H1 (cell line): ENCODE measurements at regions not wholly inside any gene's neighbourhood (a gene's known extent, or its start where the extent isn't known, plus 50 kb on each side); places are given as distances from the start of the nearest gene placed in this dataset.

ENCODE experiments used
- CTCF ChIA-PET: fragments of 300-600 bp; sonication (Branson Sonifier 250); formaldehyde crosslinking; loops from one replicate; lab custom pipeline; 2021; ENCODE audit not compliant: partially characterized antibody; lab: Charles Lee
- POLR2A ChIA-PET: fragments of 300-600 bp; sonication (Branson Sonifier 250); formaldehyde crosslinking; loops from one replicate; lab custom pipeline; 2021; ENCODE audit warnings: inconsistent platforms; ENCODE audit not compliant: partially characterized antibody; lab: Charles Lee
- DNase-seq, 2 experiments: peaks; one replicate each; pipeline versions ENCODE4 v3.0.0 to v3.0.0-alpha.2; 2010 to 2022; ENCODE audit warnings: low spot score in 2 of 2, low read depth in 1 of 2, mixed read lengths in 1 of 2
- FAIRE-seq: peaks from 2 replicates; lab custom pipeline; 2011; peaks lifted over from hg19 to GRCh38; lab: Jason Lieb, UNC
- H2AFZ ChIP-seq: 2 replicates; pipeline ENCODE4 v1.8.1; 2012; ENCODE audit warnings: low read length, inconsistent platforms
- H2AK5ac ChIP-seq: 2 replicates; pipeline ENCODE4 v1.6.1; 2013; ENCODE audit warnings: low read depth, low read length
- H2BK120ac ChIP-seq: replicated peaks from 2 replicates; pipeline ENCODE3; 2013; ENCODE audit warnings: low read depth, low read length, inconsistent platforms
- H2BK12ac ChIP-seq: 2 replicates; pipeline ENCODE4 v1.6.1; 2013; ENCODE audit warnings: low read depth, low read length
- H2BK15ac ChIP-seq: 2 replicates; pipeline ENCODE4 v1.6.1; 2013; ENCODE audit warnings: low read length
- H2BK20ac ChIP-seq: 2 replicates; pipeline ENCODE4 v1.6.1; 2013; ENCODE audit warnings: low read length
- H2BK5ac ChIP-seq: 2 replicates; pipeline ENCODE4 v1.6.1; 2013; ENCODE audit warnings: low read depth, low read length
- H3K14ac ChIP-seq: 2 replicates; pipeline ENCODE4 v1.6.1; 2013; ENCODE audit warnings: inconsistent platforms; ENCODE audit not compliant: insufficient read length
- H3K18ac ChIP-seq: 2 replicates; pipeline ENCODE4 v1.6.1; 2013; ENCODE audit warnings: low read length; ENCODE audit errors: extremely low read depth
- H3K23ac ChIP-seq: 2 replicates; pipeline ENCODE4 v1.6.1; 2013; ENCODE audit warnings: inconsistent platforms; ENCODE audit not compliant: insufficient read length
- H3K23me2 ChIP-seq: 2 replicates; pipeline ENCODE4 v1.6.1; 2013; ENCODE audit warnings: low read depth, low read length
- H3K27ac ChIP-seq: 2 replicates; pipeline ENCODE4 v1.6.1; 2011; ENCODE audit warnings: low read depth, low read length, inconsistent platforms
- H3K27me3 ChIP-seq, 4 experiments: replicated peaks in 1 of 4; 1 replicate in 1 of 4; 2 replicates in 3 of 4; pipeline versions ENCODE4 v1.6.1 to v1.8.1; 2011 to 2013; ENCODE audit warnings: low read length in 3 of 4, mild to moderate bottlenecking in 3 of 4, inconsistent platforms in 2 of 4, mixed read lengths in 2 of 4, moderate library complexity in 1 of 4; ENCODE audit not compliant: control insufficient read depth in 3 of 4, insufficient read depth in 3 of 4; ENCODE audit errors: extremely low read depth in 1 of 4
- H3K36me3 ChIP-seq, 4 experiments: 2 replicates each; pipeline versions ENCODE4 v1.6.1 to v1.8.1; 2011 to 2013; ENCODE audit warnings: mild to moderate bottlenecking in 4 of 4, low read length in 3 of 4, moderate library complexity in 2 of 4, control low read depth in 1 of 4, inconsistent platforms in 1 of 4; ENCODE audit not compliant: insufficient read depth in 4 of 4, control insufficient read depth in 2 of 4
- H3K4ac ChIP-seq: replicated peaks from 2 replicates; pipeline ENCODE3; 2013; ENCODE audit warnings: low read length, low read depth, mixed read lengths, inconsistent platforms; ENCODE audit not compliant: insufficient read length
- H3K4me1 ChIP-seq, 4 experiments: replicated peaks in 1 of 4; 1 replicate in 1 of 4; 2 replicates in 3 of 4; pipeline versions ENCODE4 v1.6.1 to v1.8.1; 2011 to 2013; ENCODE audit warnings: low read length in 3 of 4, inconsistent platforms in 2 of 4, mixed read lengths in 1 of 4; ENCODE audit not compliant: insufficient read depth in 4 of 4, control insufficient read depth in 3 of 4
- H3K4me2 ChIP-seq, 2 experiments: 2 replicates each; pipeline versions ENCODE4 v1.6.1 to v1.8.1; 2011 to 2013; ENCODE audit warnings: low read depth in 2 of 2, low read length in 2 of 2, control low read depth in 1 of 2, inconsistent platforms in 1 of 2, mild to moderate bottlenecking in 1 of 2; ENCODE audit not compliant: insufficient read depth in 1 of 2
- H3K4me3 ChIP-seq, 4 experiments: fragments of 200-600, 300-600 bp in 1 of 4; sonication (generic), shearing (Covaris generic), sonication (Bioruptor Twin) in 1 of 4; 2 replicates each; pipeline versions ENCODE4 v1.5.1 to v1.8.1; 2011 to 2016; ENCODE audit warnings: low read length in 4 of 4, low read depth in 3 of 4, control low read depth in 2 of 4, inconsistent platforms in 2 of 4, mild to moderate bottlenecking in 2 of 4, mixed read lengths in 1 of 4, moderate library complexity in 1 of 4; ENCODE audit not compliant: insufficient read depth in 2 of 4; ENCODE audit errors: extremely low read depth in 1 of 4
- H3K56ac ChIP-seq: replicated peaks from 2 replicates; pipeline ENCODE3; 2013; ENCODE audit warnings: low read depth, mild to moderate bottlenecking, mixed read lengths, low read length, inconsistent platforms; ENCODE audit not compliant: insufficient read length
- H3K79me1 ChIP-seq: 2 replicates; pipeline ENCODE4 v1.6.1; 2013; ENCODE audit warnings: low read depth, low read length, control low read depth
- H3K79me2 ChIP-seq, 2 experiments: 2 replicates each; pipeline versions ENCODE4 v1.6.1 to v1.8.1; 2012 to 2013; ENCODE audit warnings: low read length in 2 of 2, mild to moderate bottlenecking in 2 of 2, inconsistent platforms in 1 of 2; ENCODE audit not compliant: insufficient read depth in 2 of 2, control insufficient read depth in 1 of 2
- H3K9ac ChIP-seq, 4 experiments: replicated peaks in 1 of 4; 1 replicate in 1 of 4; 2 replicates in 3 of 4; pipeline versions ENCODE4 v1.6.1 to v1.8.1; 2011 to 2013; ENCODE audit warnings: low read depth in 3 of 4, low read length in 3 of 4, control low read depth in 2 of 4, mild to moderate bottlenecking in 2 of 4, moderate library complexity in 2 of 4, inconsistent platforms in 1 of 4; ENCODE audit errors: extremely low read depth in 1 of 4
- H3K9me3 ChIP-seq, 2 experiments: 2 replicates each; pipeline versions ENCODE4 v1.6.1 to v1.8.1; 2012 to 2013; ENCODE audit warnings: mild to moderate bottlenecking in 2 of 2, moderate library complexity in 2 of 2, control low read depth in 1 of 2, inconsistent platforms in 1 of 2, low read depth in 1 of 2, low read length in 1 of 2, mixed read lengths in 1 of 2; ENCODE audit not compliant: insufficient read depth in 2 of 2
- H4K20me1 ChIP-seq, 2 experiments: replicated peaks in 1 of 2; 2 replicates each; pipeline versions ENCODE3 to v1.8.1; 2011 to 2013; ENCODE audit warnings: inconsistent platforms in 2 of 2, low read length in 2 of 2, mild to moderate bottlenecking in 1 of 2; ENCODE audit not compliant: insufficient read depth in 2 of 2, control insufficient read depth in 1 of 2
- H4K5ac ChIP-seq: 2 replicates; pipeline ENCODE4 v1.6.1; 2013; ENCODE audit warnings: low read length, low read depth, mixed read lengths, inconsistent platforms; ENCODE audit not compliant: insufficient read length
- H4K8ac ChIP-seq: 2 replicates; pipeline ENCODE4 v1.8.0; 2013; ENCODE audit warnings: mild to moderate bottlenecking, moderate library complexity, low read length, inconsistent platforms; ENCODE audit not compliant: insufficient read depth; ENCODE audit errors: extremely low read depth
- H4K91ac ChIP-seq: replicated peaks from 2 replicates; pipeline ENCODE3; 2013; ENCODE audit warnings: low read length, mixed read lengths, inconsistent platforms; ENCODE audit not compliant: insufficient read length
- CEBPB ChIP-seq: IDR thresholded peaks from 2 replicates; pipeline ENCODE4 v1.6.1; 2012; ENCODE audit warnings: low read depth, low read length
- GABPA ChIP-seq: IDR thresholded peaks from 2 replicates; pipeline ENCODE4 v1.6.1; 2011; ENCODE audit warnings: mild to moderate bottlenecking, low read length, moderate library complexity, borderline replicate concordance; ENCODE audit not compliant: insufficient read depth
- JUND ChIP-seq: IDR thresholded peaks from 2 replicates; pipeline ENCODE4 v1.6.1; 2011; ENCODE audit warnings: mild to moderate bottlenecking, improper control_type of control experiment, low read length
- NRF1 ChIP-seq: IDR thresholded peaks from 2 replicates; pipeline ENCODE4 v1.6.1; 2011; ENCODE audit warnings: mild to moderate bottlenecking, low read depth, low read length, improper control_type of control experiment
- POLR2AphosphoS5 ChIP-seq: IDR thresholded peaks from 2 replicates; pipeline ENCODE4 v1.6.1; 2011; ENCODE audit warnings: low read depth, low read length
- RFX5 ChIP-seq: IDR thresholded peaks from 2 replicates; pipeline ENCODE4 v1.6.1; 2011; ENCODE audit warnings: low read depth, low read length, improper control_type of control experiment, borderline replicate concordance
- SAP30 ChIP-seq: fragments of 300-600 bp; sonication (generic); IDR thresholded peaks from 2 replicates; pipeline ENCODE4 v1.7.1; 2012; ENCODE audit warnings: low read length, moderate library complexity, mild to moderate bottlenecking, inconsistent platforms; ENCODE audit not compliant: insufficient read depth, insufficient replicate concordance
- SIRT6 ChIP-seq: IDR thresholded peaks from one replicate; pipeline ENCODE4 v1.7.1; 2012; ENCODE audit warnings: low read length, inconsistent platforms
- WGBS, 2 experiments: shearing (Covaris generic) in 1 of 2; methylation state at CpG; one replicate each; pipeline versions ENCODE4 v1.1.6 to v1.1.7; 2013 to 2015; ENCODE audit warnings: low lambda C conversion rate in 2 of 2, mixed read lengths in 2 of 2, inconsistent platforms in 1 of 2, low coverage in 1 of 2, missing lambda C conversion rate in 1 of 2; ENCODE audit not compliant: insufficient replicate concordance in 2 of 2, insufficient coverage in 1 of 2, insufficient read length in 1 of 2; ENCODE audit errors: extremely low coverage in 1 of 2, missing lambda C conversion rate in 1 of 2; 5-methylcytosine and 5-hydroxymethylcytosine counted together

DNA sequence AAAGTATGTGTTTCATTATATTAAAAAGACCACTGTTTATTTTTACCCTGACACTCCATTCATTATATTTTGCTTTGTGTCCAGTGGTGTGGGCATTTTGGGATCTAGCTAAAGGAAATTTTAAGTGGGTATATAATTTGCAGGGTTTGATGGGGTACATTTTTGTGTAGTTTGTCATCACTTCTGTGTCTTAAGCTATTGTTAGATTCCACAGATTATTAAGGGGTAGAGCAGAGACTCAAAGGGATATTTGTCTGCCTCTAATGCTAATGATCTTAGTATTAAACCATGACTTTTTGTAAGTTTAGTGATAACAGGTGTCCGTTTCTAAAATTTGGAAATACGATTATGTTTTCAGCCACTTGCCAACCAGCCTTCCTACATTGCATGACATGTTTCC lies 731.6 kb downstream of the BRINP1 start:
- Histone ChIP-seq H3K27me3 (no peaks in the 10 kb centered on the region), H3K4ac (no peak overlapping the region), H3K23ac (no peak overlapping the region), H2AK5ac (no peak overlapping the region), H3K9ac (no peak overlapping the region), H3K56ac (no peak overlapping the region), H3K9me3 (peaks cover 4 to 15% of the 10 kb centered on the region in 2 experiments; a peak in 2 of 4 replicates), H3K79me1 (no peaks in the 10 kb centered on the region), H2BK12ac (no peak overlapping the region), H3K4me1 (no peaks in the 10 kb centered on the region), H3K27ac (no peak overlapping the region), H3K14ac (no peak overlapping the region), H4K5ac (no peak overlapping the region), H3K79me2 (no peaks in the 10 kb centered on the region), H2BK5ac (no peak overlapping the region), H2BK120ac (no peak overlapping the region), H3K4me3 (no peak overlapping the region), H2BK20ac (no peak overlapping the region), H3K4me2 (no peak overlapping the region), H4K91ac (no peak overlapping the region), H3K23me2 (no peaks in the 10 kb centered on the region), H3K36me3 (no peaks in the 10 kb centered on the region), H2BK15ac (no peak overlapping the region), H2AFZ (no peak overlapping the region), H4K20me1 (no peaks in the 10 kb centered on the region), H3K18ac (no peak overlapping the region), H4K8ac (no peak overlapping the region)
- 91% methylated on average over 2 of the region's 2 CpGs; no CpG with 5 or more reads in 1 of the 2 experiments for WGBS, 2 experiments
- no peak for FAIRE-seq
- CTCF ChIA-PET, result interaction anchor here (0.6 kb wide), 1 partner anchor 15 kb away, joined by 3 read pairs; no protein-coding TSS in a partner anchor
- no peak for DNase-seq
- POLR2A ChIA-PET, result no interaction called here
- no peak for TF ChIP-seq RFX5
- TF ChIP-seq SAP30, result no peak
- TF ChIP-seq NRF1, result no peak
- TF ChIP-seq CEBPB, result no peak
- no peak for TF ChIP-seq GABPA
- no peak for TF ChIP-seq SIRT6
- TF ChIP-seq POLR2AphosphoS5, result no peak
- TF ChIP-seq JUND, result no peak
